NK-92 treated with Interleukin-12 subunit alpha and Interleukin-12 subunit beta, amount 100 ng/mL, for 24 hours (cell line): ENCODE measurements at regions not wholly inside any gene's neighbourhood (a gene's known extent, or its start where the extent isn't known, plus 50 kb on each side); places are given as distances from the start of the nearest gene placed in this dataset.

ENCODE experiments used
- DNase-seq: peaks from one replicate; lab custom pipeline; 2025; lab: John Stamatoyannopoulos, UW

GRCh38 chr6:65814071-65814470 is 107.0 kb upstream of the EYS start:
- no peak for DNase-seq

GRCh38 chr6:65803186-65803585 is 96.2 kb upstream of the EYS start:
- DNase-seq = no peak

- DNase-seq = no peak
These were observed 92.4 kb upstream of the EYS start for GRCh38 chr6:65799389-65799788.

GRCh38 chr6:65798280-65799014 is 91.4 kb upstream of the EYS start:
- no peak for DNase-seq

- no peak for DNase-seq
These were observed 83.6 kb upstream of the EYS start for GRCh38 chr6:65790666-65791065.

- DNase-seq = no peak
These were observed 80.8 kb upstream of the EYS start for GRCh38 chr6:65787787-65788186.

GRCh38 chr6:65786815-65787214 is 79.8 kb upstream of the EYS start:
- DNase-seq = no peak

GRCh38 chr6:65780691-65781090 is 73.7 kb upstream of the EYS start:
- no peak for DNase-seq

- no peak for DNase-seq
These were observed 69.3 kb upstream of the EYS start for GRCh38 chr6:65776332-65776731.

- no peak for DNase-seq
These were observed 64.9 kb upstream of the EYS start for GRCh38 chr6:65771946-65772345.

GRCh38 chr6:65761890-65762289 is 54.9 kb upstream of the EYS start:
- DNase-seq = no peak

- no peak for DNase-seq
These were observed 53.3 kb upstream of the EYS start for GRCh38 chr6:65760285-65760684.
